Liver (tissue), 8 donors: ENCODE measurements at regions not wholly inside any gene's neighbourhood (a gene's known extent, or its start where the extent isn't known, plus 50 kb on each side); places are given as distances from the start of the nearest gene placed in this dataset.

Source experiments
- DNase-seq: peaks from one replicate; pipeline ENCODE4 v3.0.0-alpha.2; 2017; ENCODE audit warnings: low spot score
- H3K27ac ChIP-seq, 2 donors: one replicate each; pipeline ENCODE4 v1.7.0; 2013; ENCODE audit warnings: inconsistent platforms in 2 of 2, low read length in 2 of 2, control low read depth in 1 of 2, low read depth in 1 of 2, mild to moderate bottlenecking in 1 of 2
- H3K27me3 ChIP-seq, 4 donors: one replicate each; pipeline versions ENCODE4 v1.6.1 to v1.7.0; 2013; ENCODE audit warnings: low read length in 3 of 4, inconsistent platforms in 1 of 4, mild to moderate bottlenecking in 1 of 4, moderate library complexity in 1 of 4; ENCODE audit not compliant: control insufficient read depth in 4 of 4, insufficient read depth in 4 of 4
- H3K36me3 ChIP-seq, 4 donors: one replicate each; pipeline versions ENCODE4 v1.6.1 to v1.7.0; 2013; ENCODE audit warnings: low read length in 3 of 4, mild to moderate bottlenecking in 3 of 4, low read depth in 1 of 4, moderate library complexity in 1 of 4; ENCODE audit not compliant: control insufficient read depth in 4 of 4, insufficient read depth in 3 of 4
- H3K4me1 ChIP-seq, 4 donors: one replicate each; pipeline versions ENCODE4 v1.6.1 to v1.7.0; 2013; ENCODE audit warnings: low read length in 3 of 4, mild to moderate bottlenecking in 3 of 4, moderate library complexity in 1 of 4; ENCODE audit not compliant: control insufficient read depth in 4 of 4, insufficient read depth in 4 of 4
- H3K4me3 ChIP-seq, 3 donors: one replicate each; pipeline versions ENCODE4 v1.6.1 to v1.7.0; 2013; ENCODE audit warnings: low read length in 3 of 3, control low read depth in 1 of 3, low read depth in 1 of 3, mild to moderate bottlenecking in 1 of 3
- H3K9ac ChIP-seq, 2 donors: one replicate each; pipeline ENCODE4 v1.7.0; 2013; ENCODE audit warnings: low read length in 2 of 2, mild to moderate bottlenecking in 2 of 2, moderate library complexity in 2 of 2, control low read depth in 1 of 2, low read depth in 1 of 2
- H3K9me3 ChIP-seq, 4 donors: one replicate each; pipeline versions ENCODE4 v1.6.1 to v1.7.0; 2013; ENCODE audit warnings: low read length in 3 of 4; ENCODE audit not compliant: control insufficient read depth in 4 of 4
- EGR1 ChIP-seq, 2 donors: IDR thresholded peaks; 2 replicates each; pipeline ENCODE4 v1.6.1; 2016 to 2018; ENCODE audit warnings: antibody characterized with exemption in 2 of 2, low read depth in 2 of 2
- FOXA1 ChIP-seq: IDR thresholded peaks from 2 replicates; pipeline ENCODE4 v1.6.1; 2016; ENCODE audit warnings: antibody characterized with exemption
- FOXA2 ChIP-seq: IDR thresholded peaks from 2 replicates; pipeline ENCODE4 v1.6.1; 2016; ENCODE audit warnings: antibody characterized with exemption
- GABPA ChIP-seq, 2 donors: IDR thresholded peaks in 1 of 2; conservative IDR thresholded peaks in 1 of 2; 2 replicates each; pipeline ENCODE4 v1.6.1; 2016; ENCODE audit warnings: antibody characterized with exemption in 2 of 2, mild to moderate bottlenecking in 1 of 2, moderate library complexity in 1 of 2
- HNF4A ChIP-seq, 2 donors: conservative IDR thresholded peaks; 2 replicates each; pipeline ENCODE4 v1.6.1; 2016; ENCODE audit warnings: antibody characterized with exemption in 2 of 2, mild to moderate bottlenecking in 2 of 2
- HNF4G ChIP-seq: IDR thresholded peaks from 2 replicates; pipeline ENCODE4 v1.6.1; 2016; ENCODE audit warnings: antibody characterized with exemption
- JUND ChIP-seq, 2 donors: IDR thresholded peaks; 2 replicates each; pipeline ENCODE4 v1.6.1; 2016; ENCODE audit warnings: antibody characterized with exemption in 2 of 2
- NR2F2 ChIP-seq: IDR thresholded peaks from 2 replicates; pipeline ENCODE4 v1.6.1; 2016; ENCODE audit warnings: antibody characterized with exemption
- RAD21 ChIP-seq, 2 donors: IDR thresholded peaks; 2 replicates each; pipeline ENCODE4 v1.6.1; 2016; ENCODE audit warnings: antibody characterized with exemption in 2 of 2, mild to moderate bottlenecking in 2 of 2
- RXRA ChIP-seq, 2 donors: IDR thresholded peaks; 2 replicates each; pipeline ENCODE4 v1.6.1; 2017 to 2018; ENCODE audit warnings: antibody characterized with exemption in 2 of 2, mild to moderate bottlenecking in 1 of 2
- SP1 ChIP-seq: IDR thresholded peaks from 2 replicates; pipeline ENCODE4 v1.6.1; 2018; ENCODE audit warnings: antibody characterized with exemption, mild to moderate bottlenecking
- TAF1 ChIP-seq: conservative IDR thresholded peaks from 2 replicates; pipeline ENCODE4 v1.6.1; 2016; ENCODE audit warnings: antibody characterized with exemption, mild to moderate bottlenecking
- YY1 ChIP-seq: IDR thresholded peaks from 2 replicates; pipeline ENCODE4 v1.6.1; 2016; ENCODE audit warnings: antibody characterized with exemption, mild to moderate bottlenecking
- ZBTB33 ChIP-seq: IDR thresholded peaks from 2 replicates; pipeline ENCODE4 v1.6.1; 2016; ENCODE audit warnings: antibody characterized with exemption
- WGBS: extraction: QIAGEN DNeasy Blood & Tissue Kit; methylation state at CpG from one replicate; pipeline ENCODE4 v1.1.7; 2013; 5-methylcytosine and 5-hydroxymethylcytosine counted together
- TF ChIP-seq, protein P1 (sequence below): IDR thresholded peaks from 2 replicates; pipeline ENCODE4 v1.6.1; 2016; ENCODE audit warnings: antibody characterized with exemption
- TF ChIP-seq, protein P2 (sequence below): IDR thresholded peaks from 2 replicates; pipeline ENCODE4 v1.6.1; 2016; ENCODE audit warnings: antibody characterized with exemption
- TF ChIP-seq, protein P3 (sequence below): IDR thresholded peaks from 2 replicates; pipeline ENCODE4 v1.6.1; 2016; ENCODE audit warnings: antibody characterized with exemption, mild to moderate bottlenecking
- TF ChIP-seq, protein P4 (sequence below): fragments of 150-350 bp; IDR thresholded peaks from 2 replicates; pipeline ENCODE4 v1.5.1; 2017; ENCODE audit warnings: improper control_type of control experiment, low read depth, low read length; ENCODE audit not compliant: missing input control
- donor health status: healthy.
- donor health status: healthy.
- donor health status: healthy.
- donor health status: healthy.
- donor health status: healthy.

DNA sequence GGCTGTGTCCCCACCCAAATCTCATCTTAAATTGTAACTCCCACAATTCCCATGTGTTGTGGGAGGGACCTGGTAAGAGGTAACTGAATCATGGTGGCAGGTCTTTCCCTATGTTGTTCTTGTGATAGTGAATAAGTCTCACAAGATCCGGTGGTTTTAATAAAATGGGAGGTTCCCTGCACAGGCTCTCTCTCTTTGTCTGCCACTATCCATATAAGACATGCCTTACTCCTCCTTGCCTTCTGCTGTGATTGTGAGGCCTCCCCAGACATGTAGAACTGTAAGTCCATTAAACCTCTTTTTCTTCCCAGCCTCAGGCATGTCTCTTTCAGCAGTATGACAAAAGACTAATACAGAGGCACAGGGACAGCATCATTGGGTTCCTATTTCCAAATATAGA lies 381.2 kb downstream of the SFMBT2 start:
- TF ChIP-seq SP1 (no peak), ZBTB33 (no peak), GABPA (IDR thresholded peaks at IDR 0.05 in 1 of 2, conservative IDR thresholded peaks at IDR 0.05 in 1 of 2) (no peak), RAD21 (IDR thresholded peaks at IDR 0.05) (no peak), YY1 (no peak), EGR1 (IDR thresholded peaks at IDR 0.05; ENCODE audit: low read depth in 2 of 2) (no peak), HNF4G (no peak), RXRA (IDR thresholded peaks at IDR 0.05) (no peak), NR2F2 (no peak), JUND (IDR thresholded peaks at IDR 0.05) (no peak), FOXA1 (no peak), HNF4A (conservative IDR thresholded peaks at IDR 0.05) (no peak), FOXA2 (no peak), TAF1 (no peak)
- TF ChIP-seq, protein P1, sequence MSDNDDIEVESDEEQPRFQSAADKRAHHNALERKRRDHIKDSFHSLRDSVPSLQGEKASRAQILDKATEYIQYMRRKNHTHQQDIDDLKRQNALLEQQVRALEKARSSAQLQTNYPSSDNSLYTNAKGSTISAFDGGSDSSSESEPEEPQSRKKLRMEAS: no peak
- TF ChIP-seq, protein P2, sequence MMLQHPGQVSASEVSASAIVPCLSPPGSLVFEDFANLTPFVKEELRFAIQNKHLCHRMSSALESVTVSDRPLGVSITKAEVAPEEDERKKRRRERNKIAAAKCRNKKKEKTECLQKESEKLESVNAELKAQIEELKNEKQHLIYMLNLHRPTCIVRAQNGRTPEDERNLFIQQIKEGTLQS: no peak
- TF ChIP-seq, protein P3, sequence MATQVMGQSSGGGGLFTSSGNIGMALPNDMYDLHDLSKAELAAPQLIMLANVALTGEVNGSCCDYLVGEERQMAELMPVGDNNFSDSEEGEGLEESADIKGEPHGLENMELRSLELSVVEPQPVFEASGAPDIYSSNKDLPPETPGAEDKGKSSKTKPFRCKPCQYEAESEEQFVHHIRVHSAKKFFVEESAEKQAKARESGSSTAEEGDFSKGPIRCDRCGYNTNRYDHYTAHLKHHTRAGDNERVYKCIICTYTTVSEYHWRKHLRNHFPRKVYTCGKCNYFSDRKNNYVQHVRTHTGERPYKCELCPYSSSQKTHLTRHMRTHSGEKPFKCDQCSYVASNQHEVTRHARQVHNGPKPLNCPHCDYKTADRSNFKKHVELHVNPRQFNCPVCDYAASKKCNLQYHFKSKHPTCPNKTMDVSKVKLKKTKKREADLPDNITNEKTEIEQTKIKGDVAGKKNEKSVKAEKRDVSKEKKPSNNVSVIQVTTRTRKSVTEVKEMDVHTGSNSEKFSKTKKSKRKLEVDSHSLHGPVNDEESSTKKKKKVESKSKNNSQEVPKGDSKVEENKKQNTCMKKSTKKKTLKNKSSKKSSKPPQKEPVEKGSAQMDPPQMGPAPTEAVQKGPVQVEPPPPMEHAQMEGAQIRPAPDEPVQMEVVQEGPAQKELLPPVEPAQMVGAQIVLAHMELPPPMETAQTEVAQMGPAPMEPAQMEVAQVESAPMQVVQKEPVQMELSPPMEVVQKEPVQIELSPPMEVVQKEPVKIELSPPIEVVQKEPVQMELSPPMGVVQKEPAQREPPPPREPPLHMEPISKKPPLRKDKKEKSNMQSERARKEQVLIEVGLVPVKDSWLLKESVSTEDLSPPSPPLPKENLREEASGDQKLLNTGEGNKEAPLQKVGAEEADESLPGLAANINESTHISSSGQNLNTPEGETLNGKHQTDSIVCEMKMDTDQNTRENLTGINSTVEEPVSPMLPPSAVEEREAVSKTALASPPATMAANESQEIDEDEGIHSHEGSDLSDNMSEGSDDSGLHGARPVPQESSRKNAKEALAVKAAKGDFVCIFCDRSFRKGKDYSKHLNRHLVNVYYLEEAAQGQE: no peak
- TF ChIP-seq, protein P4, sequence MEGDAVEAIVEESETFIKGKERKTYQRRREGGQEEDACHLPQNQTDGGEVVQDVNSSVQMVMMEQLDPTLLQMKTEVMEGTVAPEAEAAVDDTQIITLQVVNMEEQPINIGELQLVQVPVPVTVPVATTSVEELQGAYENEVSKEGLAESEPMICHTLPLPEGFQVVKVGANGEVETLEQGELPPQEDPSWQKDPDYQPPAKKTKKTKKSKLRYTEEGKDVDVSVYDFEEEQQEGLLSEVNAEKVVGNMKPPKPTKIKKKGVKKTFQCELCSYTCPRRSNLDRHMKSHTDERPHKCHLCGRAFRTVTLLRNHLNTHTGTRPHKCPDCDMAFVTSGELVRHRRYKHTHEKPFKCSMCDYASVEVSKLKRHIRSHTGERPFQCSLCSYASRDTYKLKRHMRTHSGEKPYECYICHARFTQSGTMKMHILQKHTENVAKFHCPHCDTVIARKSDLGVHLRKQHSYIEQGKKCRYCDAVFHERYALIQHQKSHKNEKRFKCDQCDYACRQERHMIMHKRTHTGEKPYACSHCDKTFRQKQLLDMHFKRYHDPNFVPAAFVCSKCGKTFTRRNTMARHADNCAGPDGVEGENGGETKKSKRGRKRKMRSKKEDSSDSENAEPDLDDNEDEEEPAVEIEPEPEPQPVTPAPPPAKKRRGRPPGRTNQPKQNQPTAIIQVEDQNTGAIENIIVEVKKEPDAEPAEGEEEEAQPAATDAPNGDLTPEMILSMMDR: no peak
- WGBS: 2% methylated on average over 1 of the region's 1 CpG
- no peak overlapping the region for H3K27ac ChIP-seq

DNA sequence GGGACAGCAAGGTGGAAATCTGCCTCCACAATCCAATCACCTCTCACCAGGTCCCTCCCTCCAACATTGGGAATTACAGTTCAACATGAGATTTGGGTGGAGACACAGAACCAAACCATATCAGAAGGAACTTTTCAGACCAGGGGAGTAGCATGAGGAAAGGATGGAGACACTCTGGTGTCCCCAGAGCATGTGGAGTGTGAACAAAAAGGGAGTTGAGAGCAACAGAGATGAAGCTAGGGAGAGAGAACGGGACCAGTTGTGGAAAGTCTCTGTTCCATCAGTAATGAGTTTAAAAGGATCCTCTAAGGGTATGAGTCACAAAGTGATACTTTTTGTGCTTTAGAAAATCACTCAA lies 382.0 kb downstream of the SFMBT2 start:
- peaks cover 0 to 3% (median 0%) of the 10 kb centered on the region in 4 donors for H3K9me3 ChIP-seq
- no peak overlapping the region for H3K4me3 ChIP-seq
- WGBS: 74% methylated on average over 1 of the region's 1 CpG
- H3K27ac ChIP-seq: no peak overlapping the region
- DNase-seq: no peak
- no peaks in the 10 kb centered on the region for H3K27me3 ChIP-seq
- H3K36me3 ChIP-seq: no peaks in the 10 kb centered on the region
- H3K4me1 ChIP-seq: no peaks in the 10 kb centered on the region
- no peak overlapping the region for H3K9ac ChIP-seq
- no peak for TF ChIP-seq RXRA (IDR thresholded peaks at IDR 0.05)
- TF ChIP-seq, protein P1: no peak

More for the DNA sequence above, 381.2 kb downstream of the SFMBT2 start:
- Histone ChIP-seq H3K9ac (no peak overlapping the region), H3K36me3 (no peaks in the 10 kb centered on the region), H3K9me3 (no peaks in the 10 kb centered on the region), H3K4me3 (no peak overlapping the region), H3K4me1 (no peaks in the 10 kb centered on the region), H3K27me3 (no peaks in the 10 kb centered on the region)
- DNase-seq: no peak
